Thymus (tissue), 11 donors: ENCODE measurements at regions not wholly inside any gene's neighbourhood (a gene's known extent, or its start where the extent isn't known, plus 50 kb on each side); places are given as distances from the start of the nearest gene placed in this dataset.

Experiments
- DNase-seq, 9 donors: peaks; one replicate each; pipeline ENCODE4 v3.0.0-alpha.2; 2013; ENCODE audit warnings: low spot score in 9 of 9, low read depth in 6 of 9, missing footprints in 1 of 9
- H3K27ac ChIP-seq, 2 donors: one replicate each; pipeline ENCODE4 v1.5.1; 2013; ENCODE audit warnings: control low read depth in 1 of 2, low read depth in 1 of 2, low read length in 1 of 2, mild to moderate bottlenecking in 1 of 2, moderate library complexity in 1 of 2
- H3K27me3 ChIP-seq, 2 donors: one replicate each; pipeline ENCODE4 v1.5.1; 2013; ENCODE audit warnings: low read length in 1 of 2; ENCODE audit not compliant: control insufficient read depth in 2 of 2, insufficient read depth in 1 of 2
- H3K36me3 ChIP-seq, 2 donors: one replicate each; pipeline ENCODE4 v1.5.1; 2013; ENCODE audit warnings: low read length in 1 of 2, mild to moderate bottlenecking in 1 of 2, moderate library complexity in 1 of 2; ENCODE audit not compliant: control insufficient read depth in 2 of 2, insufficient read depth in 2 of 2
- H3K4me1 ChIP-seq, 2 donors: one replicate each; pipeline ENCODE4 v1.5.1; 2013; ENCODE audit warnings: low read length in 2 of 2; ENCODE audit not compliant: control insufficient read depth in 2 of 2, insufficient read depth in 2 of 2
- H3K4me3 ChIP-seq, 2 donors: one replicate each; pipeline ENCODE4 v1.5.1; 2013; ENCODE audit warnings: low read length in 2 of 2, control low read depth in 1 of 2, mild to moderate bottlenecking in 1 of 2
- H3K9me3 ChIP-seq, 2 donors: one replicate each; pipeline ENCODE4 v1.5.1; 2013; ENCODE audit warnings: low read length in 1 of 2, mild to moderate bottlenecking in 1 of 2; ENCODE audit not compliant: control insufficient read depth in 2 of 2, insufficient read depth in 1 of 2
- whole genome bisulfite sequencing: extraction: QIAGEN DNeasy Blood & Tissue Kit; methylation state at CpG from one replicate; pipeline ENCODE4 v1.1.7; 2013; 5-methylcytosine and 5-hydroxymethylcytosine counted together
- donor health status: healthy.

DNA sequence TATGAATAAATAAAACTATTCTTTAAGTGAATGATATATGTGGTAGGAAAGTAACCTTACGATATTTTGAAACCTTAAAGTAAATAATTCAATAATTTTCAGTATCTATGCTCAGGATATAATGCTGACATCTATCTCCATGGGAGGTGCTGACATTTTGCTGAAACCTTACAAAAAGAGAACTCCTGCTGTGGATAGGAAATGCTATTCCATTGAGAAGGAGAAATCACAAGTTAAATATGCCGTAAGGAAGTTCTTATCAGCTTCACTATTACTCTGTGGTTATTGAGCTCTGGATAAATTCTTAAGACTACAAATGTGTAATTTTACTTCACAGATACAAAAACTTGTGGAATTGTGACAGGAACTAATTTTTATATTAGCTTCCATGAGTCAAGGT, 722.1 kb downstream of the TMTC2 start:
- WGBS, result 88% methylated on average over 2 of the region's 2 CpGs
- Histone ChIP-seq H3K27me3 (no peaks in the 10 kb centered on the region), H3K36me3 (no peaks in the 10 kb centered on the region), H3K9me3 (no peaks in the 10 kb centered on the region), H3K27ac (no peak overlapping the region), H3K4me1 (no peaks in the 10 kb centered on the region), H3K4me3 (no peak overlapping the region)
- no peak for DNase-seq

DNA sequence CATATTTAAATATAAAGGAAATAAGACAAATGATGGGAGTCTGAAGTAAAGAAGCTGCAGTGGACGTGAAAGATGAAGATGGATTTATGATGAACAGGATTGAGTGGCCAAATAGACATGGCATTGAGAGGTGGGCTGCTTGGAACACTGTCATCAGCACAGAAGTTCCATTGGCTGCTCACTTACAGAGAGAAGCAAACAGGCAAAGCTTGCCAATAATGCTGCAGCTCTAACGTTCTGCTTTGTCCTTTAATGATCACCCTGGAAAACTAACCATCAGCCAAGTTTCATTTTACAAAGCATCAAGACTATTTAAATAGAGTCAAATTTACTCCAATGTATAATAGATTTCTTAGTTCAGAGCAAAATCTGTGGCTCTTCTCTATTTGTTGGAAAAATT, 721.4 kb downstream of the TMTC2 start:
- no peak for DNase-seq
- H3K27me3 ChIP-seq, result no peaks in the 10 kb centered on the region
- no peak overlapping the region for H3K27ac ChIP-seq
- no peaks in the 10 kb centered on the region for H3K36me3 ChIP-seq
- WGBS, result 77% methylated on average over 2 of the region's 2 CpGs
- no peaks in the 10 kb centered on the region for H3K9me3 ChIP-seq
- no peaks in the 10 kb centered on the region for H3K4me1 ChIP-seq
- H3K4me3 ChIP-seq, result no peak overlapping the region

DNA sequence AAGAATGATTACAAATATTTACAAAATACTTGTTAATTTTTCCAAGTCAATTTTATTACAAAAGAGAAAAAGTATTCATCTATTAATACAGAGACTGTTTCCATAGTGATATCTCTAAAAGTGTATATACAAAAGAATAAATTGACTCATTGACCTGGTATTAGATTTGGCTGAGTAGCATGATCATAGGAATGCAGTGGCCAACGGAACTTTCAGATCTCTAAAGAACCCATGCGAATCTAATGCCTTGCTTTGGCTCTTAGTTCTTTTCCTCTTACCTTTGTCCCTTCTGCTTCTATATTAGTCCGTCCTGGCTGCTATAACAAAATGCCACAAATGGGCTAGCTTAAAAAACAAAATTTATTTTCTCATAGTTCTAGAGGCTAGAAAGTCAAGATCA, 717.8 kb downstream of the TMTC2 start:
- WGBS, result 91% methylated on average over 3 of the region's 3 CpGs

DNA sequence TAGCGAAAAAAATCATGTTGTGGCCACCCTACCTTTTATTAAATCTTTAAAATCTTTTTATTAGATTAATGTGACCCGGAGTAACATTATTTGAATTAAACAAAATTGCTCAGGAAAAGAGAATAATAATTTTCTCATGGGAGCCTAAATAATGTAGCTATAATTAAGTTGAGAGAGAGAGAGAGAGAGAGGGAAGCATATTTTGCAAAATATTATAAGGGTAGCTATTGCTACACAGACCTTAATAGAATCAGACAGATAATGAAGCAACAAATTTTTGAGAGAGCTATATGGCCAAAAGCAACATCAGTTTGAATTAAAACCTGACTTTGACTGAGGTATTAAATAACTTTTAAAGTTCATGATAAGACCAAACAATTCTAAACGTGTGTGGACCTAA, 703.5 kb downstream of the TMTC2 start:
- no peaks in the 10 kb centered on the region for H3K36me3 ChIP-seq
- H3K4me3 ChIP-seq, result no peak overlapping the region
- no peaks in the 10 kb centered on the region for H3K27me3 ChIP-seq
- no peaks in the 10 kb centered on the region for H3K9me3 ChIP-seq
- H3K27ac ChIP-seq, result no peak overlapping the region
- no peaks in the 10 kb centered on the region for H3K4me1 ChIP-seq
- WGBS, result 83% methylated on average over 3 of the region's 3 CpGs
- no peak for DNase-seq

More for the DNA sequence above, 717.8 kb downstream of the TMTC2 start:
- Histone ChIP-seq H3K4me1 (no peaks in the 10 kb centered on the region), H3K36me3 (no peaks in the 10 kb centered on the region), H3K4me3 (no peak overlapping the region), H3K9me3 (no peaks in the 10 kb centered on the region), H3K27me3 (no peaks in the 10 kb centered on the region), H3K27ac (no peak overlapping the region)
- no peak for DNase-seq

DNA sequence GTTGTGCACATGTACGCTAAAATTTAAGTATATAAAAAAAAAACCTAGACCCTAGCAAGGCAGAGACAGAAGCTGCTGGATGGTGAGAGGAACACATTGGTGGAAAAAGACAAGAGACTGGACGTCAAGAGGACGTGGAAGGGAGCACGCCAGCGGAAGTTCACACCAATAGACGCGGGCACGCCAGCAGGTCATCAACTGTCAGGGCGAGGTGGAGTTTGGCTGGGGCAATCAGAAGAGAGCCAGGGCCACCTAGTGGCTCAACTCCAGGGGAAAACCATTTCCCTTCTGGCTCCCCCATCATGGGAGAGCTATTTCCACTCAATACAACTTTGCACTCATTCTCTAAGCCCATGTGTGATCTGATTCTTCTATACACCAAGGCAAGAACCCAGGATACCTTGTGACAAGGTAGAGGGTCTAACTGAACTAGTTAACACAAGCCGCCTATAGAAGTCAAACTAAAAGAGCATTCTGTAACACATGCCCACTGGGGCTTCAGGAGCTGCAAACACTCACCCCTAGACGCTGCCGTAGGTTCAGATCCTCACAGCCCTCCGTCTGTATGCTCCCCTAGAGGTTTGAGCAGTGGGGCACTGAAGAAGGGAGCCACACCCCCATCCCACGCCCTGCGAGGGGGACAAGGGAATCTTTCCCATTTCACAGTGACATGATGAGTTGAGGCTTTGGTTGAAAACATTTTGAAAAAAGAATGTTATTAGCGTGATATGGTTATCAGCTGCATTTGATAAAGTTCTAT, 702.7 kb downstream of the TMTC2 start:
- Histone ChIP-seq H3K4me3 (no peak overlapping the region), H3K4me1 (no peaks in the 10 kb centered on the region), H3K27ac (no peak overlapping the region), H3K27me3 (no peaks in the 10 kb centered on the region), H3K9me3 (no peaks in the 10 kb centered on the region), H3K36me3 (no peaks in the 10 kb centered on the region)
- 68% methylated on average over 16 of the region's 16 CpGs for WGBS
- no peak for DNase-seq

DNA sequence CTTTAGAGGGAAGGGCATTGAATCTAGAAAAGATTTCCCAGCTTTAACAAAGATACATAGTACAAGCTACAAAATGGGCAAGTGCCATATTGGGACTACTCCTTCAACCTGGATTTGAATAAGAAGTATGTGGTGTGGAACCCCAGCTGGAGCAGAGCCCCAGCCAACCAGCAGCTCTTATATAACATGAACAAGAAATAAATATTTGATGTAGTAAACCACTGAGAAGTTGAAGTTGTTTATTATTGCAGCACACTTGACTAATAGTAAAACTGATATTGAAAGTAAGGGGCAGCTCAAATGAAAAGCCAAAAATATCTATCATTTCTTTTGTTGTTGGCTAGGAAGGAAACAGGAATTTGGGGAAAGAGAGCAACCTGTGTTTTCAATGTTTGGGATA, 701.8 kb downstream of the TMTC2 start:
- Histone ChIP-seq H3K27me3 (no peaks in the 10 kb centered on the region), H3K4me3 (no peak overlapping the region), H3K27ac (no peak overlapping the region), H3K36me3 (no peaks in the 10 kb centered on the region), H3K4me1 (no peaks in the 10 kb centered on the region), H3K9me3 (no peaks in the 10 kb centered on the region)
- no peak for DNase-seq

DNA sequence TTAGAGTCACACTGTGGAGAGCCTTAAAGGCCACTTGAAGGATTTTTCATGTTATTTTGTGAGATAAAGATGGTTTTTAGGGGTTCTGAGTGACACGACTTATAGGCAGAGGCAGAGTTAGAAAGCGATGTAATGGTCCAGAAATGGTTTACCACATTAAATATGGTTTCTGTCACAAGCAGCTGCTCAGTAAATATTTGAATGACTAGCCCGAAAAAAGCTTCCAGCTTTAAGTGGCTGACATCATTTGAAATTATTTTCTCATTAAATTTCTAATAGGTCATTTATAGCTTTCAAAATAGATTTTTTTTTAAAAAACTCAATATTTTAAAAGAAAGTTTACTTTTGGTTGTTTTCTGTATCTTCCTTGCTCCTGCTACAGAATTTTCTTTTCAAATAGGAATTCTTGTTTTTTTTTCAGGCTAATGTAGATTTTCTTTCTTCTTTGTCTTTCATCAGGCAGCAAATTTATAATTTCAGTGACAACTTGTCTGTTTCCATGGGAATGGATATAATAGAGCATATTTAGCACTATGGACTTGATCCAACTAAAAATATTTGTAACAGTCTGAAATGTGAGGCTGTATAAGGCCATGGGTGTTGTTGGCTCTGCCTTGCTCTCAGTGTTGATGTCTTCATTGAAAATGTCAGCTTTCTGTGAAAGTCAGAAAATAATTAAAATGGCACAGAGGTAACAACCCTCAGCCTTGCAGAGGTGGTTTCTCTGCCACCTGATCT, 700.0 kb downstream of the TMTC2 start:
- WGBS, result 92% methylated on average over 3 of the region's 3 CpGs
- no peak for DNase-seq
- Histone ChIP-seq H3K27me3 (no peaks in the 10 kb centered on the region), H3K4me1 (no peaks in the 10 kb centered on the region), H3K36me3 (no peaks in the 10 kb centered on the region), H3K9me3 (no peaks in the 10 kb centered on the region), H3K27ac (no peak overlapping the region), H3K4me3 (no peak overlapping the region)

DNA sequence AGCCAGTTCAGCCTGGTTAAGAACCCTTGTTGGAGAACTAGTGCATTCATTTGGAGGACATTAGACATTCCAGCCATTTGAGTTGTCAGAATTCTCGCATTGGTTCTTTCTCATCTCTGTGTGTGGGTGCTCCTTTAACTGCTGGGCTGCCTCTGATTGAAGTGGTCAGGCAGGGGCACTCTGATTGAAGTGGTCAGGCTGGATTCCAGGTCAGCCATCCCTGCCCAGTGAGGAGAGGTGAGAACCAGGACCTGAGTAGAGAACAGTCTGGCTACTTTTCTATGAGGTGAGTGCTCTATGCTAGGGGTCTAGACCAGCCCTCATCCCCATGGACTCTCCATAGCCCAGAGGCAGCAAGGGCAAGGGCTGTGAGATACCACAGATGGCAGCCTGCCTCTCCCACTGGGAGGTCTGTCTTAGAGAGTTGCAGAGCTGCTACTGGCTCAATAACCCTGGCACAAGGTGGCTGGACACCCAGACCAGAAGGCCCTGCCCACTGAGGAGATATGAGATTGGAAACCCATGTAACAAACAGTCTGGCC, 691.6 kb downstream of the TMTC2 start:
- no peaks in the 10 kb centered on the region for H3K36me3 ChIP-seq
- H3K4me1 ChIP-seq, result no peaks in the 10 kb centered on the region
- no peak overlapping the region for H3K4me3 ChIP-seq
- 98% methylated on average over 1 of the region's 1 CpG for WGBS
- H3K9me3 ChIP-seq, result peaks cover 0 to 10% of the 10 kb centered on the region in 2 donors
- H3K27ac ChIP-seq, result no peak overlapping the region
- no peaks in the 10 kb centered on the region for H3K27me3 ChIP-seq
- no peak for DNase-seq

DNA sequence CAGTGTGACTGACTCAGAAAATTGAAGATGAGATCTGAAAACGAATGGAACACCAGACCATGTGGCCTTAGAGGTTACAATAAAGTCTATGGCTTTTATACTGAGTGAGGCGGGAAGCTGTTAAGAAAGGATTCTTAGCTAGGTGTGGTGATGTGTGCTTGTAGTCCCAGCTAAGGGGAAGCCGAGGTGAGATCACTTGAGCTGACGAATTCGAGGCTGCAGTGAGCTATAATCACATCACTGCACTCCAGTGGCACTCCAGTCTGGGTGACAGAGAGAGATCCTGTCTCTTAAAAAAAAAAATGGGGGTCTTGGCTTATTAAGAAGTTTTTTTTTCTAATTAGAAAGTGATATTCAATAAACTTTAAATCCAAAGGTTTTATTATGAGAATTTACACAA, 678.6 kb downstream of the TMTC2 start:
- no peak overlapping the region for H3K27ac ChIP-seq
- no peaks in the 10 kb centered on the region for H3K36me3 ChIP-seq
- H3K27me3 ChIP-seq, result no peaks in the 10 kb centered on the region
- no peak for DNase-seq
- H3K4me3 ChIP-seq, result no peak overlapping the region
- H3K4me1 ChIP-seq, result no peaks in the 10 kb centered on the region
- H3K9me3 ChIP-seq, result no peaks in the 10 kb centered on the region
- 73% methylated on average over 5 of the region's 5 CpGs for WGBS
